ENCODE measurements at regions not wholly inside any gene's neighbourhood (a gene's known extent, or its start where the extent isn't known, plus 50 kb on each side); places are given as distances from the start of the nearest gene placed in this dataset.
"Not testable (repeated sequence)": the region's sequence is repeated elsewhere in the genome, so short reads cannot be mapped to it uniquely, and the experiment has no call there.

GRCh38 chr1:121519042-121519755 lies 334.4 kb downstream of the SRGAP2C start:
- H3K9me3 ChIP-seq (ENCODE audit: control insufficient read depth, insufficient read depth, low read length), result no peaks in the 10 kb centered on the region
- no peaks in the 10 kb centered on the region for H3K4me1 ChIP-seq (ENCODE audit: control insufficient read depth, insufficient read depth, low read length)
- no peaks in the 10 kb centered on the region for H3K36me3 ChIP-seq (ENCODE audit: control insufficient read depth, insufficient read depth, low read length)
- DNase-seq (ENCODE audit: low read depth, low spot score), result peak; percentile 57
- no peaks in the 10 kb centered on the region for H3K27me3 ChIP-seq (ENCODE audit: control insufficient read depth, insufficient read depth, low read length)
- WGBS (ENCODE audit: insufficient coverage, insufficient read length), result no CpG with 5 or more reads among the region's 75 CpGs
- no peak overlapping the region for H3K27ac ChIP-seq (ENCODE audit: low read length)
- H3K4me3 ChIP-seq (ENCODE audit: low read length), result peak overlapping the region; percentile 42; the same call in 1 of the 2 replicates

GRCh38 chr1:121519756-121520286 lies 335.0 kb downstream of the SRGAP2C start:
- not testable (repeated sequence) for H3K27ac ChIP-seq (ENCODE audit: low read length); H3K4me1 ChIP-seq (ENCODE audit: control insufficient read depth, insufficient read depth, low read length); H3K9me3 ChIP-seq (ENCODE audit: control insufficient read depth, insufficient read depth, low read length); H3K27me3 ChIP-seq (ENCODE audit: control insufficient read depth, insufficient read depth, low read length); H3K36me3 ChIP-seq (ENCODE audit: control insufficient read depth, insufficient read depth, low read length); DNase-seq (ENCODE audit: low read depth, low spot score)
- no CpG with 5 or more reads among the region's 19 CpGs for WGBS (ENCODE audit: insufficient coverage, insufficient read length)
- H3K4me3 ChIP-seq (ENCODE audit: low read length), result peak overlapping the region; percentile 35; the same call in 1 of the 2 replicates

- Histone ChIP-seq H3K27me3 (ENCODE audit: control insufficient read depth, insufficient read depth, low read length) (no peaks in the 10 kb centered on the region), H3K4me1 (ENCODE audit: control insufficient read depth, insufficient read depth, low read length) (no peaks in the 10 kb centered on the region), H3K27ac (ENCODE audit: low read length) (no peak overlapping the region), H3K36me3 (ENCODE audit: control insufficient read depth, insufficient read depth, low read length) (no peaks in the 10 kb centered on the region), H3K9me3 (ENCODE audit: control insufficient read depth, insufficient read depth, low read length) (no peaks in the 10 kb centered on the region), H3K4me3 (ENCODE audit: low read length) (no peak overlapping the region)
- WGBS (ENCODE audit: insufficient coverage, insufficient read length), result no CpG with 5 or more reads among the region's 5 CpGs
- no peak for DNase-seq (ENCODE audit: low read depth, low spot score)
Observed at GRCh38 chr1:121522061-121522759, 337.4 kb downstream of the SRGAP2C start.

GRCh38 chr1:121523112-121523511 lies 338.3 kb downstream of the SRGAP2C start:
- WGBS (ENCODE audit: insufficient coverage, insufficient read length), result no CpG with 5 or more reads among the region's 4 CpGs
- not testable (repeated sequence) for H3K36me3 ChIP-seq (ENCODE audit: control insufficient read depth, insufficient read depth, low read length); H3K4me3 ChIP-seq (ENCODE audit: low read length); H3K9me3 ChIP-seq (ENCODE audit: control insufficient read depth, insufficient read depth, low read length); H3K27ac ChIP-seq (ENCODE audit: low read length); H3K27me3 ChIP-seq (ENCODE audit: control insufficient read depth, insufficient read depth, low read length); DNase-seq (ENCODE audit: low read depth, low spot score); H3K4me1 ChIP-seq (ENCODE audit: control insufficient read depth, insufficient read depth, low read length)

- Histone ChIP-seq H3K4me1 (ENCODE audit: control insufficient read depth, insufficient read depth, low read length) (no peaks in the 10 kb centered on the region), H3K9me3 (ENCODE audit: control insufficient read depth, insufficient read depth, low read length) (no peaks in the 10 kb centered on the region), H3K4me3 (ENCODE audit: low read length) (no peak overlapping the region), H3K27ac (ENCODE audit: low read length) (no peak overlapping the region), H3K36me3 (ENCODE audit: control insufficient read depth, insufficient read depth, low read length) (no peaks in the 10 kb centered on the region), H3K27me3 (ENCODE audit: control insufficient read depth, insufficient read depth, low read length) (no peaks in the 10 kb centered on the region)
- no CpG with 5 or more reads among the region's 4 CpGs for WGBS (ENCODE audit: insufficient coverage, insufficient read length)
- DNase-seq (ENCODE audit: low read depth, low spot score), result no peak
Observed at GRCh38 chr1:121525355-121525754, 340.6 kb downstream of the SRGAP2C start.

GRCh38 chr1:121528958-121529357 lies 344.2 kb downstream of the SRGAP2C start:
- not testable (repeated sequence) for H3K27me3 ChIP-seq (ENCODE audit: control insufficient read depth, insufficient read depth, low read length); H3K36me3 ChIP-seq (ENCODE audit: control insufficient read depth, insufficient read depth, low read length); H3K27ac ChIP-seq (ENCODE audit: low read length); H3K4me3 ChIP-seq (ENCODE audit: low read length); DNase-seq (ENCODE audit: low read depth, low spot score); H3K9me3 ChIP-seq (ENCODE audit: control insufficient read depth, insufficient read depth, low read length); H3K4me1 ChIP-seq (ENCODE audit: control insufficient read depth, insufficient read depth, low read length)

- H3K27ac ChIP-seq (ENCODE audit: low read length); H3K27me3 ChIP-seq (ENCODE audit: control insufficient read depth, insufficient read depth, low read length); H3K9me3 ChIP-seq (ENCODE audit: control insufficient read depth, insufficient read depth, low read length); H3K36me3 ChIP-seq (ENCODE audit: control insufficient read depth, insufficient read depth, low read length); H3K4me1 ChIP-seq (ENCODE audit: control insufficient read depth, insufficient read depth, low read length); DNase-seq (ENCODE audit: low read depth, low spot score); H3K4me3 ChIP-seq (ENCODE audit: low read length): not testable (repeated sequence)
- WGBS (ENCODE audit: insufficient coverage, insufficient read length), result no CpG with 5 or more reads among the region's 2 CpGs
Observed at GRCh38 chr1:121530026-121530425, 345.3 kb downstream of the SRGAP2C start.

- H3K27me3 ChIP-seq (ENCODE audit: control insufficient read depth, insufficient read depth, low read length); DNase-seq (ENCODE audit: low read depth, low spot score); H3K9me3 ChIP-seq (ENCODE audit: control insufficient read depth, insufficient read depth, low read length); H3K36me3 ChIP-seq (ENCODE audit: control insufficient read depth, insufficient read depth, low read length); H3K4me1 ChIP-seq (ENCODE audit: control insufficient read depth, insufficient read depth, low read length); H3K4me3 ChIP-seq (ENCODE audit: low read length); H3K27ac ChIP-seq (ENCODE audit: low read length): not testable (repeated sequence)
- no CpG with 5 or more reads among the region's 5 CpGs for WGBS (ENCODE audit: insufficient coverage, insufficient read length)
Observed at GRCh38 chr1:121531747-121532146, 347.0 kb downstream of the SRGAP2C start.

GRCh38 chr1:121538148-121538547 lies 353.4 kb downstream of the SRGAP2C start:
- DNase-seq (ENCODE audit: low read depth, low spot score); H3K4me1 ChIP-seq (ENCODE audit: control insufficient read depth, insufficient read depth, low read length); H3K36me3 ChIP-seq (ENCODE audit: control insufficient read depth, insufficient read depth, low read length); H3K4me3 ChIP-seq (ENCODE audit: low read length); H3K27me3 ChIP-seq (ENCODE audit: control insufficient read depth, insufficient read depth, low read length); H3K9me3 ChIP-seq (ENCODE audit: control insufficient read depth, insufficient read depth, low read length); H3K27ac ChIP-seq (ENCODE audit: low read length): not testable (repeated sequence)
- no CpG with 5 or more reads among the region's 14 CpGs for WGBS (ENCODE audit: insufficient coverage, insufficient read length)

GRCh38 chr1:121538943-121539575 lies 354.3 kb downstream of the SRGAP2C start:
- no peaks in the 10 kb centered on the region for H3K36me3 ChIP-seq (ENCODE audit: control insufficient read depth, insufficient read depth, low read length)
- H3K4me1 ChIP-seq (ENCODE audit: control insufficient read depth, insufficient read depth, low read length), result no peaks in the 10 kb centered on the region
- H3K27ac ChIP-seq (ENCODE audit: low read length), result no peak overlapping the region
- no CpG with 5 or more reads among the region's 2 CpGs for WGBS (ENCODE audit: insufficient coverage, insufficient read length)
- H3K27me3 ChIP-seq (ENCODE audit: control insufficient read depth, insufficient read depth, low read length), result no peaks in the 10 kb centered on the region
- no peak overlapping the region for H3K4me3 ChIP-seq (ENCODE audit: low read length)
- no peak for DNase-seq (ENCODE audit: low read depth, low spot score)
- no peaks in the 10 kb centered on the region for H3K9me3 ChIP-seq (ENCODE audit: control insufficient read depth, insufficient read depth, low read length)

Data from iPS DF 6.9 (cell line).